ENCODE measurements at regions not wholly inside any gene's neighbourhood (a gene's known extent, or its start where the extent isn't known, plus 50 kb on each side); places are given as distances from the start of the nearest gene placed in this dataset.
"Not testable (repeated sequence)": the region's sequence is repeated elsewhere in the genome, so short reads cannot be mapped to it uniquely, and the experiment has no call there.

DNA sequence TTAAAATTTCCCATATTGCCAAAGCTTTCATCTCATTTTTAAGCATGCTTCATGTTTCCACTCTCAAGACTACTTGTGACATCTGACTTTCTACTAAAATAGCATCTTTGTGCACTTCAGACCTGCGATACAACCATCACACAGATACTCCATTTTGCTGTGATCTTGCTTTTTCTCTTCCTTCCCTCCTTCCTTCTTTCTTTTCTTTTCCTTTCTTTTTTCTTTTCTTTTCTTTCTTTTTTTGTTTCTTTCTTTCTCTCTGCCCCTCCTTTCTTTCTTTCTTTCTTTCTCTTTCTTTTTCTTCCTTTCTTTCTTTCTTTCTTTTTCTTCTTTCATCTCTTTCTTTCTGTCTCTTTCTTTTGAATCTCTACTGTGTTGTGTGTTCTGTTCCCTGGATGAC, 194.0 kb upstream of the KCND2 start:
- DNase-seq, result no peak
- Histone ChIP-seq H3K9me3 (no peaks in the 10 kb centered on the region), H3K4me1 (no peaks in the 10 kb centered on the region), H3K36me3 (no peaks in the 10 kb centered on the region), H3K27me3 (no peaks in the 10 kb centered on the region), H3K27ac (no peak overlapping the region), H3K4me3 (no peak overlapping the region)
- intact Hi-C loops (cut with DNase I), result no loop called here
- TF ChIP-seq, protein P1, sequence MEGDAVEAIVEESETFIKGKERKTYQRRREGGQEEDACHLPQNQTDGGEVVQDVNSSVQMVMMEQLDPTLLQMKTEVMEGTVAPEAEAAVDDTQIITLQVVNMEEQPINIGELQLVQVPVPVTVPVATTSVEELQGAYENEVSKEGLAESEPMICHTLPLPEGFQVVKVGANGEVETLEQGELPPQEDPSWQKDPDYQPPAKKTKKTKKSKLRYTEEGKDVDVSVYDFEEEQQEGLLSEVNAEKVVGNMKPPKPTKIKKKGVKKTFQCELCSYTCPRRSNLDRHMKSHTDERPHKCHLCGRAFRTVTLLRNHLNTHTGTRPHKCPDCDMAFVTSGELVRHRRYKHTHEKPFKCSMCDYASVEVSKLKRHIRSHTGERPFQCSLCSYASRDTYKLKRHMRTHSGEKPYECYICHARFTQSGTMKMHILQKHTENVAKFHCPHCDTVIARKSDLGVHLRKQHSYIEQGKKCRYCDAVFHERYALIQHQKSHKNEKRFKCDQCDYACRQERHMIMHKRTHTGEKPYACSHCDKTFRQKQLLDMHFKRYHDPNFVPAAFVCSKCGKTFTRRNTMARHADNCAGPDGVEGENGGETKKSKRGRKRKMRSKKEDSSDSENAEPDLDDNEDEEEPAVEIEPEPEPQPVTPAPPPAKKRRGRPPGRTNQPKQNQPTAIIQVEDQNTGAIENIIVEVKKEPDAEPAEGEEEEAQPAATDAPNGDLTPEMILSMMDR (IDR thresholded peaks at IDR 0.05), result no peak
- ATAC-seq, result no peak

- TF ChIP-seq, protein P1 (IDR thresholded peaks at IDR 0.05), result no peak
- Histone ChIP-seq H3K4me1 (no peaks in the 10 kb centered on the region), H3K27ac (no peak overlapping the region), H3K9me3 (no peaks in the 10 kb centered on the region), H3K4me3 (no peak overlapping the region), H3K36me3 (no peaks in the 10 kb centered on the region), H3K27me3 (no peaks in the 10 kb centered on the region)
- intact Hi-C loops (cut with DNase I), result no loop called here
- DNase-seq (no peak), ATAC-seq (no peak)
Observed at GRCh38 chr7:120079704-120080103, 193.3 kb upstream of the KCND2 start.

- H3K27me3 ChIP-seq; DNase-seq; H3K36me3 ChIP-seq; ATAC-seq; intact Hi-C loops (cut with DNase I); H3K27ac ChIP-seq; H3K4me3 ChIP-seq; H3K4me1 ChIP-seq; H3K9me3 ChIP-seq: not testable (repeated sequence)
Observed at GRCh38 chr7:120086468-120086867, 186.5 kb upstream of the KCND2 start.

DNA sequence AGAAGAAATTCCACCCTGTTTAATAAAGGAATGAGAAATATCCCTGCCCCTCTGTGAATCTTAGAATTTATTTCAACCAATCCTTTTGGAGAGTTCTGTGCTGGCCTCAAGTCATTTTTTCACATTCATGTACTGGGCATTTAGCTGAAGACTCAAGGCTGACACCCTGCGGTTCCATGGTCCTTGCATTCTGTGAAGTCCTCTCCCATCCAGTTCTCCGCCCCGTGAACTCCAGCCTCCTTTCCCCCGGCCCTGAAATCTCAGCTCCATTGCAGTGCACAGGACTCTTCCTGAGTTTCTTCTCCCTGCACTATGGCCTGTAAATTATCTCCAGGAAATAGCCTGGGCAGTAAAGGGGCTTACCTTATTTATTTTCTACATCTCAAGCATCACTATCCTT, 183.0 kb upstream of the KCND2 start:
- TF ChIP-seq, protein P1 (IDR thresholded peaks at IDR 0.05), result no peak
- Histone ChIP-seq H3K27me3 (no peaks in the 10 kb centered on the region), H3K4me1 (no peaks in the 10 kb centered on the region), H3K27ac (no peak overlapping the region), H3K36me3 (no peaks in the 10 kb centered on the region), H3K9me3 (no peaks in the 10 kb centered on the region), H3K4me3 (no peak overlapping the region)
- no peak for ATAC-seq
- DNase-seq, result no peak
- intact Hi-C loops (cut with DNase I), result no loop called here

GRCh38 chr7:120091807-120092206, 181.2 kb upstream of the KCND2 start:
- Histone ChIP-seq H3K27me3 (no peaks in the 10 kb centered on the region), H3K9me3 (no peaks in the 10 kb centered on the region), H3K4me3 (no peak overlapping the region), H3K4me1 (no peaks in the 10 kb centered on the region), H3K36me3 (no peaks in the 10 kb centered on the region), H3K27ac (no peak overlapping the region)
- intact Hi-C loops (cut with DNase I), result no loop called here
- no peak for DNase-seq
- TF ChIP-seq, protein P1 (IDR thresholded peaks at IDR 0.05), result no peak
- ATAC-seq, result no peak

- Histone ChIP-seq H3K27ac (no peak overlapping the region), H3K9me3 (no peaks in the 10 kb centered on the region), H3K4me1 (no peaks in the 10 kb centered on the region), H3K27me3 (no peaks in the 10 kb centered on the region), H3K4me3 (no peak overlapping the region), H3K36me3 (no peaks in the 10 kb centered on the region)
- ATAC-seq (no peak), DNase-seq (no peak)
- intact Hi-C loops (cut with DNase I), result no loop called here
- TF ChIP-seq, protein P1 (IDR thresholded peaks at IDR 0.05), result no peak
Observed at GRCh38 chr7:120097020-120097419, 176.0 kb upstream of the KCND2 start.
